ENCODE measurements at regions not wholly inside any gene's neighbourhood (a gene's known extent, or its start where the extent isn't known, plus 50 kb on each side); places are given as distances from the start of the nearest gene placed in this dataset.

- TF ChIP-seq CTCF (IDR thresholded peaks at IDR 0.05; ENCODE audit: control extremely low read depth, extremely low read depth, low read depth, missing control alignments), result no peak
- ChIA-PET CTCF (no interaction called here), POLR2A (no interaction called here)
- no peak for DNase-seq (ENCODE audit: extremely low spot score)
Observed at GRCh38 chr2:8138525-8138922, 543.3 kb upstream of the ID2 start.

DNA sequence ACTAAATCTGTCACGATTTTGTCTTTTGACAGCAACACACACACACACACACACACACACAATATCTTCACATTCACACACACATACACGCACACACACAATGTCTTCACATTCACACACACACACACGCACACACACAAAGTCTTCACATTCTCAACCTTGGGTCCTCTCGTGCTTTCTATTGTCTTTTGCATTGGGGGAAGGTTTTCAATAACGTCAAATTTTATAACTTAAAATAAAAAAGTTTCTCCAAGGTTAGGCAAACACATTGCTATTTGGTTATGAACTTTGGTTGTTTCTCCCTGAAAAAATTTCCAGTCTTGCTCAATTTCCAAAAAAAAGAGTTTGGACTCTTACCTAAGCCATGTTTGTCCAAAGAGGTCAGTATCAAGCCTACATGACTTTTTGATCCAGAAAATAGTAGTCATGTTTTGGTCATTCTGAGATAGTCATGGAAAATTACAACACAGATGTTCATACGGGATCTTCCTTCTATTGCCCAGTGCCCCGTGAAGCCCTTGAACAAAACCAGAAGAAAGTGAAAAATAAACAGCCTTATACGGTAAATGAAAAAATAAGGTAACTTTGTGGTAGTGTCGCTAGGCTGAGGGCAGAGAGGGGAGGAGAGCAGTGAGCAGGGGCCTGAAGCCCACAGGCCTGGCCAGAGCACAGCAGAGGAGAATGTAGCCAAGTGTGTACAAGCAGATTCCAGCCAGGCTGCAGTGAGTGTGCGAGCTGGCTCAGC, 542.8 kb upstream of the ID2 start:
- CTCF ChIA-PET, result no interaction called here
- POLR2A ChIA-PET, result no interaction called here
- DNase-seq (ENCODE audit: extremely low spot score), result no peak
- no peak for TF ChIP-seq CTCF (IDR thresholded peaks at IDR 0.05; ENCODE audit: control extremely low read depth, extremely low read depth, low read depth, missing control alignments)

DNA sequence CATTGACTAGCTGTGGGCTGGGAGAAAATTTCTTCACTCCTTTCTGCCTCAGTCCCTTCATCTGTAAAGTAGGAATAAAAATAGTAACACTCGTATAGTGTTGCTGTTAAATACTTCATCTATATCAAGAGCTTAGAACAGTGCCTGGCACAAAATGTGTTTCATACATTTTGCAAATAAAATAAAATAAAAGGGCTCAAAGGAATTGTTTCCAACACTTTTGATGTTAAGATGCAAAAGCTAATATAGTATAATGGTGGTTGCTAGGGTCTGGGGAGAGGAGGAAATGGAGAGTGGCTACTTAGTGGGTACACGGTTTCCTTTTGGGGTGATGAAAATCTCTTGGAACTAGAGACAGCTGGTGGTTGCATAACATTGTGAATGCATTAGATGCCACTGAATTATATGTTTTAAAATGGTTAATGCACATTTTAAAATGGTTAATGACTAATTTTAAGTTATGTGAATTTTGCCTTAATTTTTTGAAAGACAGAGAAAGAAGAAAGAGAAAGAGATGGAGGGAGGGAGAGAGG, 542.1 kb upstream of the ID2 start:
- TF ChIP-seq CTCF (IDR thresholded peaks at IDR 0.05; ENCODE audit: control extremely low read depth, extremely low read depth, low read depth, missing control alignments), result no peak
- no peak for DNase-seq (ENCODE audit: extremely low spot score)
- CTCF ChIA-PET, result no interaction called here
- POLR2A ChIA-PET, result interaction anchor here (0.9 kb wide), 1 partner anchor 10 kb away, joined by 3 read pairs; no protein-coding TSS in a partner anchor

- DNase-seq (ENCODE audit: extremely low spot score), result no peak
- ChIA-PET CTCF (no interaction called here), POLR2A (no interaction called here)
- TF ChIP-seq CTCF (IDR thresholded peaks at IDR 0.05; ENCODE audit: control extremely low read depth, extremely low read depth, low read depth, missing control alignments), result no peak
Observed at GRCh38 chr2:8141079-8141707, 540.7 kb upstream of the ID2 start.

DNA sequence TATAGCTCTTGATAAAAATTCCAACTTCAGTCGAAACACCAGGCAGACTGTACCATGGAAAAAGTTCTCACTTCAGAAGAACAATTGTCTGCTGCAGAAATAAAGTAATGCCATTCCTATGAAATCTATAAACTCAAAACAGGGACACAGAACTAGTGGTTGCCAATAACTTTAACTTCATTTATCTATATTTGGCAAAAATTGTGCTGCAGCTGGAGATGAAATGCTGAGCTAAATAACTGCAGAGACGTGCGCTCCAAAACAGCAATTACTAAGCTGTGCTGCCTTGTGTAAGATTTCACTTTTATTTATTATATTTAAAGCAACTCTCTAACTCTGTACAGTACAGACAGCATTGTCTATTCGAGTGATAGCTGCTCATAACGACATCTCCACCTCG, 540.1 kb upstream of the ID2 start:
- ChIA-PET CTCF (no interaction called here), POLR2A (no interaction called here)
- no peak for DNase-seq (ENCODE audit: extremely low spot score)
- no peak for TF ChIP-seq CTCF (IDR thresholded peaks at IDR 0.05; ENCODE audit: control extremely low read depth, extremely low read depth, low read depth, missing control alignments)

- ChIA-PET CTCF (no interaction called here), POLR2A (no interaction called here)
- DNase-seq (ENCODE audit: extremely low spot score), result no peak
- TF ChIP-seq CTCF (IDR thresholded peaks at IDR 0.05; ENCODE audit: control extremely low read depth, extremely low read depth, low read depth, missing control alignments), result no peak
Observed at GRCh38 chr2:8142461-8142860, 539.4 kb upstream of the ID2 start.
